ENCODE measurements at regions not wholly inside any gene's neighbourhood (a gene's known extent, or its start where the extent isn't known, plus 50 kb on each side); places are given as distances from the start of the nearest gene placed in this dataset.
A peak's percentile ranks its signal among the peaks of the same experiment; 100 is the strongest.

- H3K27ac ChIP-seq (ENCODE audit: insufficient read depth, low read length) = no peak overlapping the region
- BruUV-seq (replicated peaks) = no TSS peak
- ChIA-PET CTCF (interaction anchor here (0.5 kb wide), 1 partner anchor 1246 kb away, joined by 4 read pairs; no protein-coding TSS in a partner anchor), POLR2A (ENCODE audit: unreplicated experiment) (no interaction called here)
- no peaks in the 10 kb centered on the region for H3K27me3 ChIP-seq (ENCODE audit: control insufficient read depth, insufficient read depth, low read length)
- no peak overlapping the region for H2BK5ac ChIP-seq (ENCODE audit: low read depth, low read length, poor library complexity, severe bottlenecking)
- H3K4me1 ChIP-seq (ENCODE audit: control insufficient read depth, insufficient read depth, low read length) = peaks cover 16% of the 10 kb centered on the region
- H2AFZ ChIP-seq (replicated peaks; ENCODE audit: low read length, poor library complexity) = peak overlapping the region; percentile 32
- H3K14ac ChIP-seq (replicated peaks; ENCODE audit: low read depth, low read length) = no peak overlapping the region
- H2AK5ac ChIP-seq (ENCODE audit: low read depth, low read length) = peak overlapping the region; percentile 73; the same call in 1 of the 2 replicates
- TF ChIP-seq MXI1 (IDR thresholded peaks at IDR 0.05; ENCODE audit: borderline replicate concordance, low read depth, low read length) (no peak), USF2 (IDR thresholded peaks at IDR 0.05; ENCODE audit: low read depth, low read length) (no peak), RCOR1 (IDR thresholded peaks at IDR 0.05; ENCODE audit: insufficient replicate concordance, low read length) (no peak), CHD1 (IDR thresholded peaks at IDR 0.05; ENCODE audit: low read depth, low read length) (no peak)
- TF ChIP-seq, protein P1, sequence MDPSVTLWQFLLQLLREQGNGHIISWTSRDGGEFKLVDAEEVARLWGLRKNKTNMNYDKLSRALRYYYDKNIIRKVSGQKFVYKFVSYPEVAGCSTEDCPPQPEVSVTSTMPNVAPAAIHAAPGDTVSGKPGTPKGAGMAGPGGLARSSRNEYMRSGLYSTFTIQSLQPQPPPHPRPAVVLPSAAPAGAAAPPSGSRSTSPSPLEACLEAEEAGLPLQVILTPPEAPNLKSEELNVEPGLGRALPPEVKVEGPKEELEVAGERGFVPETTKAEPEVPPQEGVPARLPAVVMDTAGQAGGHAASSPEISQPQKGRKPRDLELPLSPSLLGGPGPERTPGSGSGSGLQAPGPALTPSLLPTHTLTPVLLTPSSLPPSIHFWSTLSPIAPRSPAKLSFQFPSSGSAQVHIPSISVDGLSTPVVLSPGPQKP (IDR thresholded peaks at IDR 0.05; ENCODE audit: borderline replicate concordance, low read depth, low read length) = no peak
- no peak overlapping the region for H3K18ac ChIP-seq (ENCODE audit: low read depth, low read length)
- dilution Hi-C loops (cut with HindIII; ENCODE audit: low sequenced_read_pairs, unreplicated experiment) = no loop called here
- no peak overlapping the region for H2BK20ac ChIP-seq (ENCODE audit: low read depth, low read length)
- H2AK9ac ChIP-seq (replicated peaks; ENCODE audit: low read depth, low read length, poor library complexity) = no peak overlapping the region
- H3K23ac ChIP-seq (ENCODE audit: low read depth, low read length) = no peak overlapping the region
- DNase-seq = no peak
- no peak overlapping the region; the same call in 1 of the 2 replicates for H3K4ac ChIP-seq (ENCODE audit: low read depth, low read length)
- no peak overlapping the region for H4K91ac ChIP-seq (ENCODE audit: insufficient read depth, low read depth, low read length)
- H3K79me1 ChIP-seq (ENCODE audit: low read depth in 1 of 2, low read length in 2 of 2) = no peaks in the 10 kb centered on the region
- no peak overlapping the region for H4K5ac ChIP-seq (ENCODE audit: low read depth, low read length)
- H3K56ac ChIP-seq (ENCODE audit: extremely low read depth, insufficient read depth, low read length) = no peak overlapping the region
- in situ Hi-C loops (cut with MboI; ENCODE audit: low sequenced_read_pairs) = no loop called here
- H2BK120ac ChIP-seq (ENCODE audit: low read depth, low read length) = no peak overlapping the region; the same call in 1 of the 2 replicates
- ATAC-seq (ENCODE audit: low read depth) = no peak
- no peak overlapping the region for H3K4me2 ChIP-seq (ENCODE audit: low read depth, low read length)
- no peaks in the 10 kb centered on the region for H4K20me1 ChIP-seq (ENCODE audit: insufficient read depth, low read length)
- H2BK15ac ChIP-seq (ENCODE audit: low read depth, low read length) = no peak overlapping the region; the same call in 2 of the 3 replicates
- H3K9ac ChIP-seq (ENCODE audit: low read depth, low read length) = no peak overlapping the region
- H4K8ac ChIP-seq (ENCODE audit: low read depth in 2 of 2, low read length in 2 of 2) = no peak overlapping the region
- H3K9me1 ChIP-seq (ENCODE audit: insufficient read depth, low read length) = no peaks in the 10 kb centered on the region
- intact Hi-C loops (cut with micrococcal nuclease) = no loop called here
- WGBS, 2 experiments (ENCODE audit: extremely low coverage in 2 of 2, insufficient read length in 1 of 2) = 80% methylated on average over 7 of the region's 10 CpGs; no CpG with 5 or more reads in 1 of the 2 experiments
- H3K36me3 ChIP-seq (ENCODE audit: control insufficient read depth, insufficient read depth, low read length) = no peaks in the 10 kb centered on the region
- H3K4me3 ChIP-seq (ENCODE audit: insufficient read depth, low read depth, low read length) = no peak overlapping the region
- H3K9me3 ChIP-seq (ENCODE audit: control insufficient read depth, insufficient read depth, low read length) = no peaks in the 10 kb centered on the region
These were observed 216.9 kb downstream of the C9orf50 start for GRCh38 chr9:129403779-129404620.
